H9 (cell line): ENCODE measurements at regions not wholly inside any gene's neighbourhood (a gene's known extent, or its start where the extent isn't known, plus 50 kb on each side); places are given as distances from the start of the nearest gene placed in this dataset.

Source experiments
- DNase-seq: peaks from one replicate; pipeline ENCODE4 v3.0.0-alpha.2; 2017
- H2AFZ ChIP-seq: one replicate; pipeline ENCODE4 v1.6.1; 2013; ENCODE audit warnings: mild to moderate bottlenecking, low read length, control low read depth, moderate library complexity
- H2AK5ac ChIP-seq: 2 replicates; pipeline ENCODE4 v1.6.1; 2013; ENCODE audit warnings: low read length, control low read depth, mixed read lengths; ENCODE audit not compliant: insufficient read length
- H2BK120ac ChIP-seq: one replicate; pipeline ENCODE4 v1.6.1; 2013; ENCODE audit warnings: low read depth, mild to moderate bottlenecking, low read length, control low read depth, inconsistent platforms; ENCODE audit not compliant: poor library complexity, severe bottlenecking
- H2BK12ac ChIP-seq: 2 replicates; pipeline ENCODE4 v1.6.1; 2013; ENCODE audit warnings: low read length, control low read depth, mixed read lengths, low read depth; ENCODE audit not compliant: insufficient read length
- H2BK15ac ChIP-seq: 2 replicates; pipeline ENCODE4 v1.6.1; 2013; ENCODE audit warnings: low read depth, low read length, control low read depth
- H2BK20ac ChIP-seq: one replicate; pipeline ENCODE4 v1.6.1; 2013; ENCODE audit warnings: low read depth, mild to moderate bottlenecking, low read length, control low read depth, inconsistent platforms; ENCODE audit not compliant: poor library complexity, severe bottlenecking
- H2BK5ac ChIP-seq: 2 replicates; pipeline ENCODE4 v1.6.1; 2013; ENCODE audit warnings: low read length, control low read depth, mixed read lengths; ENCODE audit not compliant: insufficient read length
- H3K14ac ChIP-seq: 2 replicates; pipeline ENCODE4 v1.6.1; 2013; ENCODE audit warnings: low read length, control low read depth; ENCODE audit not compliant: insufficient read depth
- H3K18ac ChIP-seq: 2 replicates; pipeline ENCODE4 v1.6.1; 2013; ENCODE audit warnings: low read depth, mild to moderate bottlenecking, mixed read lengths, low read length, control low read depth; ENCODE audit not compliant: insufficient read length
- H3K23ac ChIP-seq: 2 replicates; pipeline ENCODE4 v1.6.1; 2013; ENCODE audit warnings: low read length, control low read depth, mixed read lengths, low read depth; ENCODE audit not compliant: insufficient read length
- H3K23me2 ChIP-seq: 2 replicates; pipeline ENCODE4 v1.6.1; 2013; ENCODE audit warnings: low read depth, mild to moderate bottlenecking, mixed read lengths, low read length, control low read depth; ENCODE audit not compliant: insufficient read length, poor library complexity, severe bottlenecking
- H3K27ac ChIP-seq: 2 replicates; pipeline ENCODE4 v1.5.1; 2013; ENCODE audit warnings: low read length, control low read depth, mixed read lengths, low read depth; ENCODE audit not compliant: insufficient read length
- H3K27me3 ChIP-seq: 2 replicates; pipeline ENCODE4 v1.6.1; 2013; ENCODE audit warnings: low read length, control low read depth, inconsistent platforms; ENCODE audit not compliant: insufficient read depth
- H3K4ac ChIP-seq: 2 replicates; pipeline ENCODE4 v1.6.1; 2013; ENCODE audit warnings: low read depth, mild to moderate bottlenecking, control low read depth, inconsistent platforms, low read length, moderate library complexity
- H3K4me1 ChIP-seq: 2 replicates; pipeline ENCODE4 v1.6.1; 2013; ENCODE audit warnings: low read length, control low read depth, inconsistent platforms; ENCODE audit not compliant: insufficient read depth
- H3K4me2 ChIP-seq: 2 replicates; pipeline ENCODE4 v1.6.1; 2013; ENCODE audit warnings: low read length, control low read depth, mixed read lengths; ENCODE audit not compliant: insufficient read length, insufficient read depth
- H3K56ac ChIP-seq: 2 replicates; pipeline ENCODE4 v1.6.1; 2013; ENCODE audit warnings: low read depth, mild to moderate bottlenecking, mixed read lengths, low read length, control low read depth; ENCODE audit not compliant: insufficient read length
- H3K79me1 ChIP-seq: 2 replicates; pipeline ENCODE4 v1.6.1; 2013; ENCODE audit warnings: low read depth, mild to moderate bottlenecking, moderate library complexity, low read length, control low read depth, inconsistent platforms; ENCODE audit not compliant: insufficient read depth, poor library complexity, severe bottlenecking
- H3K79me2 ChIP-seq: 2 replicates; pipeline ENCODE4 v1.6.1; 2013; ENCODE audit warnings: low read length, control low read depth, inconsistent platforms; ENCODE audit not compliant: insufficient read depth
- H3K9ac ChIP-seq: 2 replicates; pipeline ENCODE4 v1.6.1; 2013; ENCODE audit warnings: low read length, control low read depth, mixed read lengths; ENCODE audit not compliant: insufficient read length; ENCODE audit errors: extremely low read depth
- H3K9me3 ChIP-seq: one replicate; pipeline ENCODE4 v1.6.1; 2013; ENCODE audit warnings: low read depth, low read length, inconsistent platforms; ENCODE audit not compliant: control insufficient read depth
- H3T11ph ChIP-seq: one replicate; pipeline ENCODE4 v1.6.1; 2013; ENCODE audit warnings: mild to moderate bottlenecking, low read length, control low read depth, inconsistent platforms
- H4K20me1 ChIP-seq: one replicate; pipeline ENCODE4 v1.6.1; 2013; ENCODE audit not compliant: control insufficient read depth, insufficient read length, insufficient read depth
- H4K5ac ChIP-seq: 2 replicates; pipeline ENCODE4 v1.6.1; 2013; ENCODE audit warnings: low read depth, mild to moderate bottlenecking, mixed read lengths, low read length, control low read depth; ENCODE audit not compliant: insufficient read length
- H4K8ac ChIP-seq: replicated peaks from 2 replicates; pipeline ENCODE4 v1.6.1; 2013; ENCODE audit warnings: low read length, control low read depth, mixed read lengths, low read depth; ENCODE audit not compliant: insufficient read length
- H4K91ac ChIP-seq: 2 replicates; pipeline ENCODE4 v1.6.1; 2013; ENCODE audit warnings: low read depth, mild to moderate bottlenecking, moderate library complexity, mixed read lengths, low read length, control low read depth; ENCODE audit not compliant: insufficient read length
- H3K27ac Mint-ChIP-seq, 3 experiments: 2 replicates in 2 of 3; 3 replicates in 1 of 3; pipeline ENCODE4 v1.8.0; 2020 to 2021; ENCODE audit warnings: mixed read lengths in 3 of 3, mild to moderate bottlenecking in 1 of 3, moderate library complexity in 1 of 3
- H3K27me3 Mint-ChIP-seq: 2 replicates; pipeline ENCODE4 v1.8.0; 2021; ENCODE audit warnings: low read depth, mild to moderate bottlenecking, moderate library complexity, mixed read lengths
- H3K36me3 Mint-ChIP-seq, 3 experiments: 2 replicates in 2 of 3; 3 replicates in 1 of 3; pipeline ENCODE4 v1.8.0; 2020 to 2021; ENCODE audit warnings: low read depth in 3 of 3, mixed read lengths in 3 of 3; ENCODE audit not compliant: insufficient read depth in 1 of 3
- H3K4me1 Mint-ChIP-seq, 2 experiments: 2 replicates each; pipeline ENCODE4 v1.8.0; 2020; ENCODE audit warnings: mixed read lengths in 2 of 2
- H3K4me3 Mint-ChIP-seq, 2 experiments: 2 replicates in 1 of 2; 3 replicates in 1 of 2; pipeline ENCODE4 v1.8.0; 2020 to 2021; ENCODE audit warnings: mild to moderate bottlenecking in 2 of 2, mixed read lengths in 2 of 2, moderate library complexity in 1 of 2
- H3K9me3 Mint-ChIP-seq, 2 experiments: 2 replicates in 1 of 2; 3 replicates in 1 of 2; pipeline ENCODE4 v1.8.0; 2020; ENCODE audit warnings: mild to moderate bottlenecking in 2 of 2, mixed read lengths in 2 of 2, moderate library complexity in 1 of 2
- CTCF ChIP-seq: fragments of 200-600 bp; sonication (generic); conservative IDR thresholded peaks from 3 replicates; pipeline ENCODE4 v1.8.0; 2021; ENCODE audit warnings: antibody characterized with exemption, mild to moderate bottlenecking
- WGBS: extraction: QIAGEN DNeasy Blood & Tissue Kit; methylation state at CpG from one replicate; pipeline ENCODE4 v1.1.7; 2013; ENCODE audit warnings: missing lambda C conversion rate, low lambda C conversion rate, mixed read lengths; ENCODE audit not compliant: insufficient read length; ENCODE audit errors: extremely low coverage; 5-methylcytosine and 5-hydroxymethylcytosine counted together

GRCh38 chr3:107212618-107213017, 164.6 kb upstream of the CCDC54 start:
- H3K18ac ChIP-seq: no peak overlapping the region
- peaks cover 12 to 14% of the 10 kb centered on the region in 2 experiments for H3K4me1 Mint-ChIP-seq
- WGBS: no CpG with 5 or more reads among the region's 3 CpGs

More at GRCh38 chr3:107212618-107213017, 164.6 kb upstream of the CCDC54 start:
- H3K56ac ChIP-seq: no peak overlapping the region
- no peak overlapping the region for H4K5ac ChIP-seq
- no peak overlapping the region for H4K91ac ChIP-seq
- no peaks in the 10 kb centered on the region for H3K23me2 ChIP-seq
- H2BK5ac ChIP-seq: no peak overlapping the region
- no peaks in the 10 kb centered on the region for H3K79me2 ChIP-seq
- no peaks in the 10 kb centered on the region for H3K9me3 Mint-ChIP-seq
- no peak for DNase-seq
- no peak overlapping the region for H2BK120ac ChIP-seq
- H3K4me2 ChIP-seq: no peak overlapping the region
- no peak overlapping the region for H3K27ac Mint-ChIP-seq
- H2BK15ac ChIP-seq: no peak overlapping the region
- H3K79me1 ChIP-seq: no peaks in the 10 kb centered on the region
- H3K23ac ChIP-seq: no peak overlapping the region
- no peaks in the 10 kb centered on the region for H3K27me3 Mint-ChIP-seq
- no peak overlapping the region for H4K8ac ChIP-seq
- H3K27me3 ChIP-seq: no peaks in the 10 kb centered on the region
- no peaks in the 10 kb centered on the region; the same call in 1 of the 2 replicates for H3K4me1 ChIP-seq
- H2AK5ac ChIP-seq: no peak overlapping the region
- no peak overlapping the region for H3K9ac ChIP-seq
- H3K14ac ChIP-seq: no peak overlapping the region
- no peaks in the 10 kb centered on the region for H3K9me3 ChIP-seq
- H3K4me3 Mint-ChIP-seq: no peak overlapping the region
- H4K20me1 ChIP-seq: no peaks in the 10 kb centered on the region
- H3K27ac ChIP-seq: no peak overlapping the region
- H3K36me3 Mint-ChIP-seq: no peaks in the 10 kb centered on the region
- no peak overlapping the region for H2BK20ac ChIP-seq
- H2AFZ ChIP-seq: no peak overlapping the region
- no peak overlapping the region for H3K4ac ChIP-seq
- TF ChIP-seq CTCF: no peak
- no peak overlapping the region for H2BK12ac ChIP-seq
- no peak overlapping the region for H3T11ph ChIP-seq
